NCI-H524 (cell line): ENCODE measurements at regions not wholly inside any gene's neighbourhood (a gene's known extent, or its start where the extent isn't known, plus 50 kb on each side); places are given as distances from the start of the nearest gene placed in this dataset.
"Not testable (repeated sequence)": the region's sequence is repeated elsewhere in the genome, so short reads cannot be mapped to it uniquely, and the experiment has no call there.

ENCODE experiments used
- DNase-seq, 2 experiments: peaks; one replicate each; lab custom pipeline; 2025; lab: John Stamatoyannopoulos, UW

DNA sequence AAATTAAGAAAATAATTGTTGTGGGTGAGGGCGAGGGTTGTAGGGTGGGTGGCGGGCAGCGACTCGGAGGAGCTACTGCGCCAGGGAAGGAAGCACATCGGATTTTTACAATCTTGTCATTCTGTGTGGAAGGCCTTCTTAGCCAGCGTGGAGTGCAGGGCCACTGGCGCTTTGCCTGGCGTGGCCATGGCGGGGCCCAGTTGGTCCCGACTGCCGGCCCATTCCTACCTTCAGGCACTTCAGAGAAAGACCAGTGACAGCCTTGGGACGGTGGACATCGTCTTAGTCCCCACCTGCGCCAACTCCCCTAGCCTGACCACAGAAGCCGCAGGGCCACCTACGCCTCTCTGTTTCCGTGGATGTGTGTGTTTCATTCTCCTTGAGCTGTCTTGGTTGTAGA, 136.9 kb upstream of the NEGR1 start:
- DNase-seq: no peak

DNA sequence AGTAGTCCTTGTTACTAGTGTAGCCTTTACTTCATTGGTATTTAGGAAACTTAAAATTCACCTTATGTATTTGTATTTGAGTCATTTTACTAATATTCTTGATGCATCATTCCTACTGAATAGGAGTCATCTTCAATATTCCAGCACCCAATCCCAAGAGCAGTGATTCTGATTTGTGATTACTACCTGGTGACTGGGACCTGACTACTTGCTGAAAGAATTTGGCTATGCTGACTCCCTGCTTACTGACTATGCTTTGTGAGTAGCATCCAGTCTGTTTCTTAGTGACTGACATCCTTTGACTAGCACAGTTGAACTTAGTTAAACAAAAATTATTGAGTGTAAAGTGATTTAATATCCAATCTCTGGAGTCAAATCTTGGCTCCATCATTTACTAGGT, 129.9 kb upstream of the NEGR1 start:
- no peak for DNase-seq

DNA sequence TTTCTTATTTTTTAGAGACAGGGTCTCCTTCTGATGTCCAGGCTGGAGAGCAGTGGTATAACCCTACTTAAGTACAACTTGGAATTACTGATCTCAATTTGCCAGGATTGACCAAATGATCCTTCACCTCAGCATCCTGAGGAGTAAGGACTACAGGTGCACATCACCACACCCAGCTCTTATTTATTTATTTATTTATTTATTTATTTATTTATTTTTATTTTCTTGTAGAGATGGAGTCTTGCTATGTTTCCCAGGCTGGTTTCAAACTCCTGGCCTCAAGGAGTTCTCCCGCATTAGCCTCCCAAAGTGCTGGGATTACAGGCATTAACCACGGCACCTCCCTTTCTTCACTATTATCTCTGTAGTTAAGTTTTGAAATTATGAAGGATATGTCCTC, 117.5 kb upstream of the NEGR1 start:
- no peak for DNase-seq

DNA sequence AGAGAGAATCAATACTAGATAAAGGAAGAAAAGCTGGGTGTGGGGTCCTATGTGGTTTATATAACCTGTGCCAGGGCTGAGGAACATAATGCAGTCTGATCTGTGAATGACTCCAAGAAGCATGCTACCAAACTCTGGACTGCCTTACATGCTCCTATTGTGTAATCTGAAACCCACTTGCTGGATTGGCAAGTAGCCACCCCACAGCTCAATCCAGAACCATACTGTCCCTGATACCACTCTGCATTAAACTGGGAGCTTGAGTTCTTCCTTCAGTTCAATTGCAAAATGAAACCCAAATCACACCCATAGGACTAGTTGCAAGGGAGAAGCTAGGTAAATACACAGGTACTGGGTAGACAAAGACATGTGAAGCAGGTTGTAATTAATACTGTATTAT, 115.4 kb upstream of the NEGR1 start:
- peak; percentile 31 to 55 for DNase-seq

DNA sequence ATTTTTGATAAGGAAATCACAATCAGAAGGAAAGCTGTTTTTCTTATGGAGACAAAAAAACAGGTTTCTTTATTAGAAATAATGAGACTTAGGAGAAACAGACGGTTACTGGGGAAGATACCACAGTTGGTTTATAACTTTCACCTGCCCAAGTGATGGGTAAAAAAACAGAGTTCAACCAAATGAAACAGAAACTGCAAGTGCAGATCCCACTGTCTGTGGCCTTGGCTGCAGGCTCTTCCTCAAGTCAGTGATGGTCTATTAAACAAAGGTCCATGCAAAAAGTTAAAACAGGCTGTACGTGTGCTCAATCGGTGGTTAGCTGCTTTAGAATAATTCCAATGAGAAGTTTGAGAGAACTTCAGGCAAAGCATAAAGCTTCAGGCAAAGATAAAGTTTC, 112.1 kb upstream of the NEGR1 start:
- DNase-seq: no peak

DNA sequence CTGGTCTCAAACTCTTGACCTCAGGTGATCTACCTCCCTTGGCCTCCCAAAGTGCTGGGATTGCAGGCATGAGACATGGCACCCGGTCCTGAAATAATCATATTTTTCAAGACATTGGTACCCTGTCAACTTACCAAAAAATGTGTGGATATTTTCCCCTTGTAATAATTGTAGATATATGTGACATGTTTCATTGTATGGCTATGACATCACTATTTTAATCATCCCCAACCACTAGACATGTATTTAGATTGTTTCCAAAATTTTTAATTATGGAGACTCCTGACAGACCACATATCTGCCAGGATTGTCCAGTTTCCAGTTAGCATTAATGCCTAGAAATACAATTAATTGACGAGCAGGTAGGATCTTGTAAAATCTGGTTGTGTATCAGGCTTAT, 96.7 kb upstream of the NEGR1 start:
- DNase-seq: no peak

DNA sequence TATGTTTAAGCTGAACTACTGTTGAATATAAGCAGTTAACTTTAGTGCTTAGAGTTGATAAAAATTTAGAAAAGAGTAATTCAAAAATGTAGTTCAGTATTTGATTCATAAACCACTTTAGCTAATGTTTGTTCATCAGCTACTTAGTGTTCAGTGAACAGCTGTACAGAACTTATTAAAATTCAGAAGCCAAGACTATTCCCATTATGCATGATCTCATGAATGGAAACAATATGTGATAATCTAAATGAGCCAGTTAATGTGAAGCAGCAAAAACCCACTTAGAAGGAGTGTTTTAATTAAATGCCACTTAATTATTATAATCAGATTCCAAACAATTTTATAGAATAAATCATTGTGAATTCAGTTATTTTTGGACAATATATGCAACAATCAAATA, 92.9 kb upstream of the NEGR1 start:
- no peak for DNase-seq

DNA sequence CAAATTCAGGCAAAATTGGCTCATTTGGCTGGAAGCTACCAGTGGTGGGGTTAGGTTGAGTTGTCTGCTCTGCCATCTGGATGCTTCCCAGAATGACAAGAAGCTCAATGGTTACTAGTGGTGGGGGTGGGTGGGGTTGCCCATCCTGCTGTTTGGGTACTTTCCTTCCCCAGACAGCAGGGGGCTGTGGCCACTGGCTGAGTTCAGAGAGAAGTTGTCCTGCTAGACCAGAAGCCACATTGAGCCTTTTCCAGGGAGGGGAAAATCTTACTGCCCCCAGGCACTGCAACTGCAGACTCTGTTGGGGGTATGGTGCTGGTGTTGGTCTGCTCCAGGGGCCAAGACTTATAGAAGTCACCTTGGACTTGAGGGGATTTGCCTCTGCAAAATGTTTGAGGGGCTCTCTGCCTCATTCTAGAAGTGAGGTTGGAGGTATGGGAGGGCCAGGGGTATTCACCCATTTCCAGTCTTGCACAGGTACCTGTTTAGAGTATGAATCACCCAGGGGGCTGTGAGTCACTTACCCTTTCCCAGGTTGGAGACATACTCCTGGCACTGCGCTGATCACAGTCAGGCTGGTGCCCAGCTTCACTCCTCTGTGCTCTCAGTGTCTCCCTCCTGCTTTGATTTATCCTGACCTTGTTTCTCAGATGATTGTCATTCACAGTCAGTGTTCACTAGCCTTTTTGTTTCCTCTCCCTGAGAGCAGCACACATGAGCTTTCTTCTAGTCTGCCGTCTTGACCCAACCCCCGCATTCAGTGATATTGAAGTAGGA, 89.1 kb upstream of the NEGR1 start:
- DNase-seq: no peak

DNA sequence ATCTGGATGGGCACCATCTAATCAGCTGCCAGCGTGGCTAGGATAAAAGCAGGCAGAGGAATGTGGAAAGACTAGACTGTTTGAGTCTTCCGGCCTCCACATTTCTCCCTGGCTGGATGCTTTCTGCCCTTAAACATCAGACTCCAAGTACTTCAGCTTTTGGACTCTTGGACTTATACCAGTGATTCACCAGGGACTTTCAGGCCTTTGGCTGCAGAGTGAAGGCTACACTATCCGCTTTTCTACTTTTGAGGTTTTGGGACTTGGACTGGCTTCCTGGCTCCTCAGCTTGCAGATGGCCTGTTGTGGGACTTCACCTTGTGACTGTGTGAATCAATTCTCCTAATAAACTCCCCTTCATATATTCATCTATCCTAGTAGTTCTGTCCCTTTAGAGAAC, 88.5 kb upstream of the NEGR1 start:
- DNase-seq: not testable (repeated sequence)

DNA sequence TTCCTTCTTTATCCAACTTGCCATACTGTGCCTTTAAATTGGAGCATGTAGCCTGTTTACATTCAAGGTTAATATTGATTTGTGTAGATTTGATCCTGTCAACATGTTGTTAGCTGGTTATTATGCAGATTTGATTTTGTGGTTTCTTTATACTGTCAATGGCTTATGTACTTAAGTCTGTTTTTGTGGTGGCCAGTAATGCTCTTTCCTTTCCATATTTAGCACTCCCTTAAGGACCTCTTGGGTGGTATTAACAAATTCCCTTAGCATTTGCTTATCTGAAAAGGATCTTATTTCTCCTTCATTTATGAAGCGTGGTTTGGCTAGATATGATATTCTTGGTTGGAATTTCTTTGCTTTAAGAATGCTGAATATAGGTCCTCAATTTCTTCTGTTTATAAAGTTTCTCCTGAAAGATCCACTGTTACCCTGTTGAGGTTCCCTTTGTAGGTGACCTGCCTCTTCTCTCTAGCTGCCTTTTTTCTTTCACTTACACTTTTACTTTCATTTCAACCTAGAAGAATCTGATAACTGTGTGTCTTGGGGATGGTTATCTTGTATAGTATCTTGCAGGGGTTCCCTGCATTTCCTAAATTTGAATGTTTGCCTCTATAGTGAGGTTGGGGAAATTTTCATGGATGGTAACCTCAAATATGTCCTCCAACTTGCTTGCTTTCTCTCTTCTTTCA, 86.9 kb upstream of the NEGR1 start:
- DNase-seq: peak in 1 of 2 experiments; percentile 2

DNA sequence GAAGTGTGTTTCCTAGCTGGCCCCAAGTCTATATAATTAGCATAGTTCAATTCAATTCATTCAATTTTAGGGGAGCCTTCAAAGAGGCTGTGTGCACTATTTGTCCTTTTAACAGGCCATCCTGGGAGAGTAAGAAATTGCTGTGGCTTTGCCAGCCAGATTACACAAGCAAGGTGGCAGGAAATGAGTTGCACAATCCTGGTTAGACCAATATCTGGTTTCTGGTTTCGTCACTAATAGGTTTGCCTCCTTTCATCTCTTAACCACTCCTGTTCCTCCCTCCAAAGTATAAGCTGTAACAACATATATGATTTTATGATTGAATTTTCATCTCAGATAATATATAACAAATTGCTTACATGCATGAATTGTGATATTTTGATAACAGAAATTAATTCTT, 84.1 kb upstream of the NEGR1 start:
- no peak for DNase-seq

DNA sequence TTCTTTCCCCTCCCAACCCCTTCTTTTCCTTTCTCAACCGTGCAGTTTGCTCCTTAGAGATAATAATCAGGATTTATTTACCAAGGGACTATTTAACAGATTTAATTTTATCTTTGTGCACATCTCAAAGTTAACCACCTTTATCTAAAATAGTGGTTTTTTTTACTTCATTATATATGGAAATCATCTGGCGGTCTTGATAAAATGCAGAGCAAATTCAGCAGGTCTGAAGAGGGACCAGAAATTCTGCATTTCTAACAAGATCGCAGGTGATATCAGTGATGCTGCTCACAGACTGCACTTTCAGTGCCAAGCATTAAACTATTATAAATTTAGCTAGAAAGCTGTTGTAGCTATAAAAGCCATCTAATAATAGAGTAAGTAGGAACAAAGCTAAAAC, 83.4 kb upstream of the NEGR1 start:
- no peak for DNase-seq

DNA sequence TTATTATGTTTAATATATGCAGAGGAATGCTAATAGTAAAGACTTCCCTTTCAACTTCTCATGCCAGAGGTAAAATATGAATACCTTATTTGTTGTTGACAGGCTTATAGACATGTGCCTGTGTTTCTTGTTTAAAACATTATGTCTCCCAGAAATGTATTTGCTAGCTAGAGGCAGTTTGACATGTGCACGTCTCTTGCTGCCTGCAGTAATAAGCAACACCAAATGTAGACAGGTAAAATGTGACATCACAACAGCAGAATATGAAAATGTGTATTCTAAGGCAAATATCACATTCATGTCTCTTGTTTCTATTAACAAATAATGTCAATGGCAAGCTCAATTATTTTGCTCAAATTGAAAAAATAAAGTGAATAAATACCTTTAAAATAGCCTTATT, 80.2 kb upstream of the NEGR1 start:
- no peak for DNase-seq

DNA sequence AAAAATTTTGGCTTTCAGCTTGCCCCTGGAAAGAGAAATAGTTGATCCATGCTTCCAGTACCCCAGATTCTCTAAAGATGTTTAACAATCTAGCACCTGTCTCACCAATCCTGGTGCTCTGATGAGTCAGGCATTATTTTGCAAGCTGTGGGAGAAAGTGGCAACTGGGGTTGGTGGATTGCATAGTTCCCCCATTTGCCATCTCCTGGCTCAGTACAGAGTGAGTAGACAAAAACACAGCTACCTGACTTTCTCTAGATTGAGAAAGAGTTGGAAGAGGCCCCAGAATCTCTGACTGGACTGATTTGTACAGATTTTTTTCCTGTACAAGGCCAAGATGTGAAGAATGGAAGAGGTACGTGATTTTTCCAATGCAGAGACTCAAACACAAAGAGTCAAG, 75.1 kb upstream of the NEGR1 start:
- no peak for DNase-seq

DNA sequence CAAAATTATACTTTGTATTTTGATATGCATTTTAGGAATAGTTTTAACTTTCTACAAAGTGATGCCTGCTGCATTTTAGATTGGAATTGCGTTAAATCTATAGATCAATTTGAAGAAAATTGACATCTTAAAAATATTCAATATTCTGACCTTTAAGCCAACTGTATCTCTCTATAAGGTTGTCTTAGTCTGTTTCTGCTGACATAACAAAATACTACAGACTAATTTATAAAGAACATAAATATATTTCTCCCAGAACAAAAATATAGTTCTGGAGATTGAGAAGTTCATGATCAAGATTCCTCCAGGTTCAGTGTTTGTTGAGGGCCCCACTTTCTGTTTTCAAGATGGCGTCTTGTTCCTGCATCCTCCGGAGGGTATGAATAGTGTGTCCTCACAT, 73.6 kb upstream of the NEGR1 start:
- DNase-seq: no peak

DNA sequence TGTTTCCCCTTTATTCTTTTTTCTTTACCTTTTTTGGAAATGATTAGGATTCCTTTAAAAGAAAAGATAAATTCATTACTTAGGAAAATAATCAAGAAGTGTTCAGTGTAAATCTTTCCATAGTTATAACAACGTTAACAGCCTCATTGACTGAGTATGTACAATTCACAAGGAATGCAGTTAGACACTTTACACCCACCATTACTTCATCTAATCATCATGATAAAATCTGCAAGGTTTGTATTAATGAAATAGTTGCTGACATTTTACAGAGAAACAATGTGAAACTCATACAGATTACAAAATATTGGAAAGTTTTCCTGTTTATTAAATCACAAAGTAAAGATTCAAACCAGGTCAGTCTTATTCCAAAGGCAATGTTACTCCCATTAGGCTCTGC, 59.3 kb upstream of the NEGR1 start:
- no peak for DNase-seq

DNA sequence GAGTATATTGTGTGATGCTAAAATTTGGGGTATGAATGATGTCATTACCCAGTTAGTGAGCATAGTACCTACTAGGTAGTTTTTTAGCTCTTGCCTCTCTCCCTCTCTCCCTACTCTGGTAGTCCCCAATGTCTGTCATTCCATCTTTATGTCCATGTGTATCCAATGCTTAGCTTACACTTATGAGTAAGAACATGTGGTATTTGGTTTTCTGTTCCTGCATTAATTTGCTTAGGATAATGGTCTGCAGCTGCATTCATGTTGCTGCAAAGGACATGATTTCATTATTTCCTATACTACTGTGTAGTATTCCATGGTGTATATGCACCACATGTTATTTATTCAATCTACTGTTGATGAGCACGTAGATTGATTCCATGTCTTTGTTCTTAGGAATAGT, 54.4 kb upstream of the NEGR1 start:
- DNase-seq: no peak
